ACC112 (cell line): ENCODE measurements at regions not wholly inside any gene's neighbourhood (a gene's known extent, or its start where the extent isn't known, plus 50 kb on each side); places are given as distances from the start of the nearest gene placed in this dataset.
"Not testable (repeated sequence)": the region's sequence is repeated elsewhere in the genome, so short reads cannot be mapped to it uniquely, and the experiment has no call there.

Experiments used
- H2AFZ ChIP-seq: fragments of 200-600 bp; sonication (generic); one replicate; pipeline ENCODE4 v1.6.0; 2017; ENCODE audit warnings: antibody characterized with exemption, low read length; ENCODE audit not compliant: unreplicated experiment
- H3K27ac ChIP-seq: fragments of 200-600 bp; sonication (generic); 2 replicates; pipeline ENCODE4 v1.5.1; 2014; ENCODE audit warnings: low read depth, mild to moderate bottlenecking, antibody characterized with exemption, low read length, moderate library complexity
- H3K27me3 ChIP-seq: fragments of 200-600 bp; sonication (generic); 2 replicates; pipeline ENCODE4 v1.6.1; 2014; ENCODE audit warnings: mild to moderate bottlenecking, antibody characterized with exemption, low read length, moderate library complexity, mixed read lengths; ENCODE audit not compliant: insufficient read depth
- H3K36me3 ChIP-seq: fragments of 200-600 bp; sonication (generic); 2 replicates; pipeline ENCODE4 v1.6.1; 2016; ENCODE audit warnings: mild to moderate bottlenecking, antibody characterized with exemption, low read length, moderate library complexity, mixed read lengths; ENCODE audit not compliant: insufficient read depth
- H3K4me1 ChIP-seq: fragments of 200-600 bp; sonication (generic); one replicate; pipeline ENCODE4 v1.6.1; 2016; ENCODE audit warnings: low read length, mixed read lengths; ENCODE audit not compliant: insufficient read depth, unreplicated experiment, control insufficient read depth
- H3K4me3 ChIP-seq: fragments of 200-600 bp; sonication (generic); 2 replicates; pipeline ENCODE4 v1.5.1; 2014; ENCODE audit warnings: mild to moderate bottlenecking, low read depth, low read length
- H3K79me2 ChIP-seq: fragments of 200-600 bp; sonication (generic); one replicate; pipeline ENCODE4 v1.6.0; 2016; ENCODE audit warnings: low read length; ENCODE audit not compliant: control insufficient read depth, unreplicated experiment, insufficient read depth

DNA sequence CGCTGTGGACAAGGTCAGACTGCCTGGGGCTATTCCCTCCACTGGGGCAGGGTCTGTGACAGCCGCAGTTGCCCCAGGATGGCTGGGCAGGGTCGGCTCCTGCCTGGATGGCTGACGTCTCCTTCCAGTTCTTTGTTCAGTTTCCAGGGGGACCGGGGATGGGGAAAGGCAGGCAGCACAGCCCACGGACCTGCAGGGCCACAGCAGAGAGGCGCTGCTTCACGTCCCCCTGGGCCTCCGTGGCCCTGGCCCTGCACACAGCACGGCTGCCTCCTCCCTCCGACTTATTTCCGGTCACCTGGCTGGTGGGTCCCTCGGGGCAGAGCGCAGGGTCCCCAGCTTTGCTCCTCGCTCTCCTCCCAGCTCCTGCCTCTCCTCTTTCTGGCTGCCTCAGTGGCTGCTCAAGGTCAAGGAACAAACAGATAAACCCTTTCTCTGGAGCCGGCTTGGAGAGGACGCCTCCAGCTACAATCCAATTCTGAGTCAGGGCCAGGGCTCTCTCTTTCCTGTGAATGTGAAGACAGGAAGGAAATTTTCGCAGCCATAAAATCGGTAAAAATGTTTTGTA is 169.7 kb downstream of the C9orf50 start:
- Histone ChIP-seq H3K4me1 (no peaks in the 10 kb centered on the region), H3K4me3 (no peak overlapping the region), H3K36me3 (no peaks in the 10 kb centered on the region), H3K27me3 (no peaks in the 10 kb centered on the region), H3K79me2 (no peaks in the 10 kb centered on the region), H2AFZ (no peak overlapping the region), H3K27ac (no peak overlapping the region)

DNA sequence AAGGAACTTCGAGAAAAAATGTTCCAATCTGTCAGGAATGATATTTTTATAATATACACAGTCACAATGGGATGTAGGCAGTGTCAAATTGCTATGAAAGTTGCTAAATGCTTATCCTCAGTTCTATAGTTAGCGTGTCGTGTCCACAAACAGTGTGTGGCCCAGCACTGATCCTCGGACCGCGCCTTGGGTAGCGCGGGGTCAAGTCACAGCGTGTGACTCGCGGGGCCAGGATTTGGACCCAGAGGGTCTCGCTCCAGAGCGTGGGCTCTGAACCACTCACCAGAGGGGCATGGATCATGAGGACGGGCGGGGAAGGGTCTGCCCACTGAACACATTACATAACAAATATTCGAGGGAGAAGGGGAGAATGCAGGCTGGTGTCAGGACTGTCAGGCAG is 171.8 kb downstream of the C9orf50 start:
- H3K27ac ChIP-seq, result no peak overlapping the region

DNA sequence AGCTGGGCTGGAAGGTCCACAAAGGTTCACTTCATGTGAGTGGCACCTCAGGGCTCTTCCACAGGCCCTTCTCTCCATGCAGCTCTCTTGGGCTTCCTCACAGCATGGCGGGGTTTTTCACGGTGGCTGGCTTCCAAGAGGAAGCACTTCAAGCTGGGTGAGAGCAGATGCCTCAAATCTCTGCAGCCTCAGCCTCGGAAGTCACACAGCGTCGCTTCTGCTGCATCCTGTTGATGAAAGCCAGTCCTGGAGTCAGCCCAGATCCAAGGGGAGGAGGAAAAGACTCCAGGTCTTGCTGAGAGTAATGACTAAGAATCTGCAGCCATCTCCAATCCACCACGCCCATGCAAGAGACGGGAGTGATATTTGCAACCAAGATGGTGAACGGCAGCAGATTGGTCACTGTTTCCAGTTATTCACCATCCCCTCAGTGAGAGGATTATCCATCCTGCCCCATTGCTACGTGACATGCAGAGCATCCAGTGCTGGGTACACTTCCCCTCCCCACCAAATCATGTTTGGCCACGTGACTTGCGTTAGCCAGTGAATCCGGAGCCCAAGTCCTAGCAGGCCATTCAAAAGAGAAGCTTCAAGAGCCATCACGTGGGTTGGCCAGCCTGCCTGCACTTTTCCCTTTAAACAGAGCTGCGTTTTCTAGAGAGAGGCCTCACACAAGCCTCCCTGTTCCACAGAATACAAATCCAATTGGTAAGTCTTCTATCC is 173.9 kb downstream of the C9orf50 start:
- H3K4me3 ChIP-seq, result no peak overlapping the region
- no peaks in the 10 kb centered on the region for H3K79me2 ChIP-seq
- 0 out of 2 replicates have a peak, but pooled peaks cover 4% of the 10 kb centered on the region for H3K27me3 ChIP-seq
- no peak overlapping the region for H3K27ac ChIP-seq
- H2AFZ ChIP-seq, result no peak overlapping the region
- H3K4me1 ChIP-seq, result no peaks in the 10 kb centered on the region
- no peaks in the 10 kb centered on the region for H3K36me3 ChIP-seq

More for the DNA sequence above, 171.8 kb downstream of the C9orf50 start:
- Histone ChIP-seq H3K4me1 (no peaks in the 10 kb centered on the region), H3K79me2 (no peaks in the 10 kb centered on the region), H2AFZ (no peak overlapping the region), H3K27me3 (no peaks in the 10 kb centered on the region), H3K36me3 (no peaks in the 10 kb centered on the region), H3K4me3 (no peak overlapping the region)

DNA sequence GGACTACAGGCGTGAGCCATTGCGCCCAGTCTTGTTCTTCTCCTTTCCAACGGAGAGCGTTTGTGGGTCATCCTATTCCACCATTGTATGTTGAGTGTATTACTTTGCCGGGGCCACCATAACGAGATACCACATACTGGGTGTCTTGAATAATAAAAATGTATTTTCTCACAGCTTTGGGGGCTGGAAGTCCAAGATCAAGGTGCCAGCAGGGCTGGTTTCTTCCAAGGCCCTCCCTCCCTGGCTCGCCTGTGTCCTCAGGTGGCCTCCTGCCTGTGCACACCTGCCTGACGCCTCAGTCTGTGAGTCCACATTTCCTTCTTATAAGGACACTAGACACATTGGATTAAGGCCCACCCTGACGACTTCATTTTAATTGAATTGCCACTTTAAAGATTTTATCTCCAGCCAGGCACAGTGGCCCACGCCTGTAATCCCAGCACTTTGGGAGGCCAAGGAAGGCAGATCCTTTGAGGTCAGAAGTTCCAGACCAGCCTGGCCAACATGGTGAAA is 175.1 kb downstream of the C9orf50 start:
- no peaks in the 10 kb centered on the region for H3K4me1 ChIP-seq
- no peak overlapping the region for H3K4me3 ChIP-seq
- H3K79me2 ChIP-seq, result no peaks in the 10 kb centered on the region
- 0 out of 2 replicates have a peak, but pooled peaks cover 4% of the 10 kb centered on the region for H3K27me3 ChIP-seq
- no peaks in the 10 kb centered on the region for H3K36me3 ChIP-seq
- no peak overlapping the region for H2AFZ ChIP-seq
- no peak overlapping the region for H3K27ac ChIP-seq

DNA sequence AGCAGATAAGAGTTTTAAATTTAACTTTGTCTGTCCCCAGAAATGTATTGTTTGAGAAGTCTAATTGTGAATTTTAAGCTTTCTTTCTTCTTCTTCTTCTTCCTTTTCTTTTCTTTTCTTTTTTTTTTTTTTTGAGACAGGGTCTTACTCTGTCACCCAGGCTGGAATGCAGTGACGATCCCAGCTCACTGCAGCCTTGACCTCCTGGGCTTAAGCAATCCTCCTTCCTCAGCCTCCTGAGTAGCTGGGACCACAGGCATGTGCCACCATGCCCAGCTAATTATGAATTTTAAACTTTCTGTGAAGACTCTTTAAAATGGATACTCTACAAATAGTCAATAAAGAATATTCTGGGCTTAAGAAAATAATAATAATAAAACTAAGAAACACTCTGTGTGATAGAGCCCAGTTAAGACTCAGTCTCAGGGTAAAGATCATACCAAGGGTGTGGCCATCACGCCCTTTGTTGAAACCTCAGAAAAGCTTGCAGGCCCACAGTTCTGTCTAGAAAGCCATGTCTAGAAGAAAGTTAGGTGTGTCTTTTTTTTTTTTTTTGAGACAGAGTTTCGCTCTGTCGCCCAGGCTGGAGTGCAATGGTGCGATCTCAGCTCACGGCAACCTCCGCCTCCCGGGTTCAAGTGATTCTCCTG is 177.3 kb downstream of the C9orf50 start:
- not testable (repeated sequence) for H3K27me3 ChIP-seq, H3K27ac ChIP-seq, H3K4me1 ChIP-seq, H2AFZ ChIP-seq, H3K4me3 ChIP-seq, H3K79me2 ChIP-seq, H3K36me3 ChIP-seq

DNA sequence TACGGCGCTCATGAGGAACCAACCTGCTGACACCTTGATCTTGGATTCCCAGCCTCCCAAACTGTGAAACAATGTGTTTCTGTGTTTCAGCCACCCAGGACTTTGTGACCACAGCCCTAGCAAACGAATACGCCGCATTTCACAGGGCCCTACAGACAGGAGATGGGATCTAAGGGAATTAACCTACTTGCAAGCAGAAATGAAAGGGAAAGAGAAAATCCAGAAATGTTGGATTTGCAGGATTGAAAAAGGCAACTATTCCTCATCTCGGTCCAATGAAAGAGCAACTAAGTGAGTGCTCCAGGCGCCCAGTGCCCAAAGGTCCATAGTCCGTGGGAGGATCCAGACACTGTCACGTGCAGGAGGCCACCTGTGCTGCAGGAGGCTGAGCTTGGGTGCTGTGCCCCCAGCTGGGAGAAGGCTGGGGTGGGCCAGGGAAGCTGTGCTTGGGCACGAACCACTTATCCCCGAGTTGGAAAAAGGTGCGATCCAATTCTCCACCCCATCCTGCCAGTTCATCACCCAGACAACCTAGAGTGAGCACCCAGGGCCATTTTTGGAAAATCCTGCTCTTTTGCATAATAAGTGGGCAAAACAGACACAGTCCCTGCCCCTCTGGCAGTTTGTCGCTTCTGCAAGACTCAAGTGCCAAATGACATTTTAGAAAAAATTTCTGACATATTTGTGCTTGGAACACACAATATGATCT is 177.9 kb downstream of the C9orf50 start:
- no peak overlapping the region for H3K4me3 ChIP-seq
- H3K36me3 ChIP-seq, result no peaks in the 10 kb centered on the region
- no peaks in the 10 kb centered on the region for H3K4me1 ChIP-seq
- no peaks in the 10 kb centered on the region for H3K79me2 ChIP-seq
- H3K27ac ChIP-seq, result no peak overlapping the region
- H2AFZ ChIP-seq, result no peak overlapping the region
- H3K27me3 ChIP-seq, result peaks cover 12% of the 10 kb centered on the region; the same call in 1 of the 2 replicates

DNA sequence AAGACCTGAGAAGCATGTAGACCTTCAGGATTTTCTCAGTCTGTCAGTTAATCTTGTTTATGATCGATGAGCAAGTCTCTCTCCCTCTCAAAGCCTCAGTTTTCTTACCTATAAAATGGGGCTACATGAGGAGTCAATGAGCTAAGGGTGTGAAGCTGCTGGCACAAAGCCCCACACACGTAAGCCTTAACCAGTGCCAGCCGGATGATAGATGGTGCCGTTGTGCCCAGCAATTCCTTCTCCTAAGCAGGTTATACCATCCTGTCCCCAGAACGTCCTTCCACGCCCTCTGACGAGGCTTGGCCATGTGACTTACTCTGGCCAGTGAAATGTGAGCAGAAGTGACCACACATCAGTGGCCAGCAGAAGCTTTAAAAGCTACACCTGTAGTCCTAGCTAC is 179.0 kb downstream of the C9orf50 start:
- no peak overlapping the region for H2AFZ ChIP-seq
- no peak overlapping the region for H3K27ac ChIP-seq
- peaks cover 22% of the 10 kb centered on the region; the same call in 1 of the 2 replicates for H3K27me3 ChIP-seq
- no peaks in the 10 kb centered on the region for H3K36me3 ChIP-seq
- no peak overlapping the region for H3K4me3 ChIP-seq
- no peaks in the 10 kb centered on the region for H3K79me2 ChIP-seq
- peaks cover 7% of the 10 kb centered on the region for H3K4me1 ChIP-seq

DNA sequence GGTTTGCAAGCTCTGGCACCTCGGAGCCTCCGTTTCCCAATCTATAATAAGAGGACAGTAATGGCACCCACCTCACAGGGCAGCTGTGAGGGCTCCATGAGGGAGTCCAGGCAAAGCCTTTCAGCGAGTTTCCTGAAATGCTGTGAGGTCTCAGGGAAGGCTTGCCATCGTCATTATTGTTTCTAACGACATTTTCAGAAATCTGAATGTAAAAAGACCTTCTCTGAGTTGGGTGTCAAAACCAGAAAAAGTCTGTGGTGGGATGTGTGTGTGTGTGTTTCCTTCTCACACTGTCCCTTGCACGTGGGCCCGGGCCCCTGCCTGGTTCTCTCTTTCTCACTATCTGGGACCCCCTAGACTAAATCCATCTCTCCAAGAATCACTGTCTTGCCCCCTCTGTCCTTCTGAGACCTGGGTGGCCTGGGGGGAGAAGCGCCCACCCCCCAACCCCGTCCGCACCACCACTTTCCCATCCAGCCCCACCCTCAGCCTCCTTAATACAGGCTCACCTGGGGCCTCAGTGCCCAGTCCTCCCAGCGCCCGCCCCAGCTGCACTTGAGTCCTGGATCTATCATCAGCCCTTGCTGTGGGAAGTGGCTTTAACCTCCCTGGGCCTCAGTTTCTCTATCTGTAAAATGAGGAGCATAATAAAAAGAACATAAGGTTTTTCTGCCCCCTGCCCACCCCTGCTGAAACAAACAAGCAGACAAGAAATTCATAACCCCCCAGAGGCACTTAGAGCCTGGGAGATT is 180.3 kb downstream of the C9orf50 start:
- H2AFZ ChIP-seq, result no peak overlapping the region
- H3K27ac ChIP-seq, result no peak overlapping the region
- no peak overlapping the region for H3K4me3 ChIP-seq
- no peaks in the 10 kb centered on the region for H3K36me3 ChIP-seq
- peaks cover 7% of the 10 kb centered on the region for H3K4me1 ChIP-seq
- peaks cover 26% of the 10 kb centered on the region; the same call in 1 of the 2 replicates for H3K27me3 ChIP-seq
- no peaks in the 10 kb centered on the region for H3K79me2 ChIP-seq

DNA sequence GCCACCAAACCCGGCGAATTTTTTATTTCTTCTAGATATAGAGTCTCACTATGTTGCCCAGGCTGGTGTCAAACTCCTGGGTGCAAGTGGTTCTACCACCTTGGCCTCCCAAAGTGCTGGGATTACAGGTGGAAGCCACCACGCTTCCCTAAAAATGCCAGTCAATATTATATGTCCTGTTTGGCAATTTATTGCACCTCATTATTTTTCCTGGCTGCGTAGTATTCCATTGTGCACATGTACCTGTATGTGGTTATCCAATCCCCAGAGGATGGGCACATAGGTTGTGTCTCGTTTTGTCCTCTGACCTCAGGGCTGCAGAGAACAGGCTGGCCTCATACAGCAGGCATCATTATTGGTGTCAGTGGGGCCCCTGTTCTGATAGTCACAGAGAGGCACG is 181.7 kb downstream of the C9orf50 start:
- Histone ChIP-seq H3K4me3 (no peak overlapping the region), H3K36me3 (no peaks in the 10 kb centered on the region), H3K79me2 (no peaks in the 10 kb centered on the region), H3K27me3 (peaks cover 26% of the 10 kb centered on the region; the same call in 1 of the 2 replicates), H3K27ac (no peak overlapping the region), H2AFZ (no peak overlapping the region), H3K4me1 (peaks cover 7% of the 10 kb centered on the region)
